ENCODE measurements at regions not wholly inside any gene's neighbourhood (a gene's known extent, or its start where the extent isn't known, plus 50 kb on each side); places are given as distances from the start of the nearest gene placed in this dataset.
"Not testable (repeated sequence)": the region's sequence is repeated elsewhere in the genome, so short reads cannot be mapped to it uniquely, and the experiment has no call there.

GRCh38 chr10:8314486-8314885, 260.0 kb downstream of the GATA3 start:
- no peak for FAIRE-seq

DNA sequence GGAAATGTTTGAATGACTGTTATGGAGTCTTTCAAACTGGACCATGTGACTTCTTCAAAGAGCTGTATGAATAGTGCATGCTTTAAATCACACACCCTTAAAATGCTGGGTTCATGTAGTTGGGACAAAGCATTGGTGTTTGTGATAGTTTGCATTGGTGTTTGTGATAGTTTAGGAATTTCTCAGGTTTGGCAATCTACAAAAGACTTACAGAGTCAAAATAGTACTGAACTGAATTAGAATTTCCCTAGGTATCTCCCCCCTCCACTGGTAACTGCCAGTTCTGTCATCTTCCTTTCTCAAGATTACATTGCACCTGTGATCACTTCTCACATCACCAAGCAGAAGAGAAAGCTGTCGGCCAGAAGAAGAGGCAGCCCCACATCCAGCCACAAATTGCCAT, 261.1 kb downstream of the GATA3 start:
- no peak for FAIRE-seq

GRCh38 chr10:8316284-8316683, 261.8 kb downstream of the GATA3 start:
- FAIRE-seq: no peak

- not testable (repeated sequence) for FAIRE-seq
Observed at GRCh38 chr10:8318429-8318828, 263.9 kb downstream of the GATA3 start.

DNA sequence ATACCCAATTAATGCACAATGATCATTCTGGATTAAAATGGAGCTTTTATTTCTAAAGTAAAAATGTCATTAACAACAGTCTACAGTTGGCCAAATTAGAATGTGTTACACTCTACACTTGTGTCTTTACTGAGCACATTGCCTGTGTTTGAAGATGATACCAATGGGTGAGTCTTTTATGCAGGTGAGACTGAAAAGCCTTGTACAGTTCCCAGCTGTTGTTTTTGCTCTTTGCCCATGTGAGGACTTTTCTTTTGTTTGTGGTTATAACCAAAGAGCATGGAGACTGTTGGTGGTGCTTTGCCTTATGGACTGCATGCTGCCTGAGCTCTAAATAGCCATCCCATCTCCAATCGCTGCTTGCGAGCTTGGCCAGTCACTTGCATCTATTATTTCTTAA, 264.5 kb downstream of the GATA3 start:
- no peak for FAIRE-seq

GRCh38 chr10:8319704-8320103, 265.2 kb downstream of the GATA3 start:
- FAIRE-seq: no peak

DNA sequence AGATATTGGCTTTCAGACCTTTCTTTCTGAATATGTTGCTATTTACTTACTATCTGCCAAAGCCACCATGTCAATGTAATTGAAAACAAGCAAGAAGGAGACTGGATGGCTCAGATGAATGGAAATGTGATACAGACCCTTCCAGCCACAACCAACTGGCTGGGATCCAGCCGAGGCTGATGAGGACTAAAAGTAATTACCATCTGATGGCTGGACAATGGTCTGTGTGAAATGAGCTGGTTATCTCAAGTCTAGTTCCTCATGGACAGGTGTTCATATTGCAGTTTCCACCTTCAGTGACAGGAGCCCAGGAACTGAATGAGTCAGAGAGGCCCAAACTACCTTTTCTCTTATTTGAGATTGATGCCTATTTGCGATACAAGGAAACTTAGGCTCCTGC, 267.5 kb downstream of the GATA3 start:
- FAIRE-seq: no peak

DNA sequence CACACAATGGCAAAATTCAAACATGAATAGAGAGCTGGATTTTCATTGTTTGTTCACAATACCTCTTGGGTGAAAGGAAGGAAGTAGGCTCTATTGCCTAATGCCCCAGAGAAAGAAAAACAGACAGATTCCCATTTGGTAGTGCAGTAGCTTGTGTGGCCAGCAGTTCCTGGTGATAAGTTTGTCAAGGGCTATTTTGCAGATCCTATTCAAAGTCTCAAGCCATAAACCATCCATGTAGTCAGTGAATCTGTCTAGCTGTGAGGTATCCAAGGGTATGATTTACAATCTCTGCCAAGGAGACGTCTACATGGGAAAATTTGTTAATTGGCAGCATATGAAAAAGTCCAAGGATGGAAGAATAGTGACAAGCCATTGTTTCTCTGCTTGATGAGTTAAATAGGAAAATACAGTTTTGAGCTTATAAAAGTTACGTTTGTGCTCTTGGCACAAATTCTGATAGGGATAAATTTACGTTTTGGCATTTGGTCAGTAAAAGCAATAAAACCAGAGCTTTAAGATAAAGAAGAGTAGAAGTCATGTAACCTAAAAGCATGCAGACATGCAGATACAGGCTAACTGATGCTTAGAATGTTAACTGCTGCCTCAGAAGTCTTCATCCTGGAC, 269.1 kb downstream of the GATA3 start:
- FAIRE-seq: no peak

DNA sequence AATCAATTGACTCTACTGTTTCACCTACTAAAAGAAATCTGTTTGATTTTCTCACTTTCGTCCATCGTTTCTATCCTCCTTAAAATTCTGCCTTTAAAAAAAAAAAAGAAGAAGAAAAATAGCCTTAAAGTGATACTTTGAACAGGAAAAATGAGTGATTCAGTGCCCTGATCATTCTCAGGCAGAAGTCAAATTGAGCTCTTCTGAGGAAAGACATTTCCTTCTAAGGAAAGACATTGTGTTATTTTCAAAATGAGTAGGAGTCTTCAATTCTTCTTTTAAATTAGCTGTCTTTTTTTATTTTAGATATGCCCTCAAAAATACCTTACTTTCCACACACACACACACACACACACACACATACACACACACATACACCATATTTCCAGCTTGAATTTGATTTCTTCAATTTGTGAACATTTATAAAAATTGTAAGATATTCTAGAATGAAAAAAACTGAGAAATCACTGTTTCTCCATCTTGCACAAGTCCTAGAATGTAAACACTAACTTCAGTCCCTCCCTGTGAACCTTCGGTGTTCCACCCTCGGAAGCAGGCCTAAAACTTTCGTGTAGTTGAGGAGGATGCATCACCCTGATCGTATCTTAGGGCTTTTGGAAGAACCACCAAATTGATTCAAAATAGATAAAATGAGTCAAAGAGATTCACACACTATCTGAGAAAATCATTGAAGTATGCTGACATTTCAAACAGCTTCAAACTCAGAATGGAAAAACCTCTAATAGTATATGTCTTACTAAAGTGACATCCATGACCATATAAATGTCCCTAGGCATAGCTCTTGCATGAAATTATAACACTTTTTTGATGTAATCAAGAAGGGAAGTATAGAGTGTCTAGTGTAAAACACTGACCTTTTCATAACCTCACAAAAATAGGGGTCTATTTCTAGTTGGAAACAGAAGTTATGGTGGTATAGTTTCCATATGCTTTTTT, 270.8 kb downstream of the GATA3 start:
- no peak for FAIRE-seq

DNA sequence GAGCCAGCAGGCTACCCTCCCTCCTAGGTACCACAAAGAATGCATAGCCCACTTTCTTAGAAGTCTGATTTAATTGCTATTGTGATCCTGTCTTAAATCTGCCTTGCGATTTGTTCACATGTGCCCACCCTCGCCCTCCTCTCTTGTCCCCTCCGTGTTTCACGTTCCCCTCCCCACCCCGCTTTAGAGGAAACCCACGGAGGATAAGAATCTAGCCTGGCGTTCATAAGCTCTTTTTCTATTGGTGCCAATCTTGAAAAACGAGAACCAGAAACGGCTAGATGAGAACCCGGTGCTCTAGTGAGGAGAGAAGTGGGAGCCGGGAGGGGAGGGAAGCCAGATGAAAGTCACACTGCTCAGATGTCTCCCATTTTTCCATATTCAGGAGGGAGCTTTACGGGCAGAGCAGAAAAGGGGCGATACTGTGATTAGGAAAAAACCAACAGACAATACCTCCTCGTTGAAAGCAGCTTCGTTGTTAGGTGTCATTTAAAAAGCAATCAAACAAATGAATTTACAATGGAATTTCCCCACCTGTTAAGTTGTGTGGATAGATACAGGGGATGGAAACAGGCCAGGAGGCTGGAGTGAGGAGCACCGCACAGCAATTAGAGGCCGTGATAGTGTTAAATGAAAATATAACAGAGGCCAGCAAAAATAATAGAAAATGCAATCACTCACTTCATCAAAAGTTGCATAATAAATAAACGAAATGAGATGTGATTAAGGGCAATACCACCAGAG, 272.1 kb downstream of the GATA3 start:
- FAIRE-seq: no peak

GRCh38 chr10:8327140-8327423, 272.6 kb downstream of the GATA3 start:
- FAIRE-seq: no peak

DNA sequence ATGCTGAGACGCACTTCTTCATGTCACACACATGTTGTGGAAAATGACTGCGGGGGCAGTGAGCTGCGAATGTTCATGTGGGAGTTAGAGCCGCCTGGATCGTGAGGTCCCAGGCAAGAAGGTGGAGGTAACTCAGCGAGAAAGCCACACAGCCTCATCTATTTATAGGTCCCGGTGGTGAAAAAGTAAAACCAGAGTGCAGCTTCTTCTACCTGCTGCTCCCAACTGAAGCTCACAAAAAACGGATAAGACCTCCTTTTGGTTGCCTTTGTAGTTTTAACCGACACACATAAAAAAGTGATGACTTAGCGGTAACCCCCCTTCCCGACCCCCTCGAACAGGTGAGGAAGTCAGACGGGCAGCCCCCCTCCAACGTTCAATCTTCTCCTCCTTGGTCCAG, 276.9 kb downstream of the GATA3 start:
- no peak for FAIRE-seq

DNA sequence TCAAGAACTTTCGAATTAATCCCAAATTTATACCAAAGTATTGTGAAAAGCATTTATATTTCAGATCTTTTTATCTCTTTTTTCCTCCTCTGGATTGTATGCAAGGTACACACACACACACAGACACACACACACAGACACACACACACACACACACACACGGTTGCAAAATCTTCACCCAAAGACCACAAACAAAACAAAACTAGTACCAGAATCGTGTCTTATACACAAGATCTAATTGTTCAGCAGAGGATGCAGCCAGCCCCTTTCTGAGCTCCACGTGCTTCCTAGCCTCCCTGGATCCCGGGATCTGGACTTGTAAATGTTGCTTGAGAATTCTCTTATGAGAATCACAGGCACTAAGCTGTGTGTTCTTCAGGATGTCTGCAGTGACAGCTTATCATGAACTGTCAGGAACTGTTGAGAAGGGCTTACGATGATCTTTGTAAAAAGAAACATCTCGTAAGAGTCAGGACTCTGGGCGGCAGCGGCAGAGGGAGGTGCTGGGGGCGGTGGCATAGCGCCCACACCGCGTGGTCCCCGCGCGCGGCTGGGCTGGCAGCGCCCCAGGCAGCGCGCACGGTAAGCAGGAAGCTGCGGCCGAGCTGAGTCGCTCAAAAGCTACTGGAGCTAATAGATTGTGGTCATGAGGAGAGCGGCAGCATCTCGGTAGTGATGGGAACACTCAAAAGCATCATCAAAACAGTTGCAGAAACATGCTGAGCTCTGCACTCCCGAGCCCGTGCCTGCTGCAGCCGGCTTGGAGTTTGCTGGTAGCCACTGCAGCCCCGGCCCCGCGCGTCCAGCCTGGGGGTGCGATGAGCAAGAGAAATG, 277.6 kb downstream of the GATA3 start:
- no peak for FAIRE-seq

DNA sequence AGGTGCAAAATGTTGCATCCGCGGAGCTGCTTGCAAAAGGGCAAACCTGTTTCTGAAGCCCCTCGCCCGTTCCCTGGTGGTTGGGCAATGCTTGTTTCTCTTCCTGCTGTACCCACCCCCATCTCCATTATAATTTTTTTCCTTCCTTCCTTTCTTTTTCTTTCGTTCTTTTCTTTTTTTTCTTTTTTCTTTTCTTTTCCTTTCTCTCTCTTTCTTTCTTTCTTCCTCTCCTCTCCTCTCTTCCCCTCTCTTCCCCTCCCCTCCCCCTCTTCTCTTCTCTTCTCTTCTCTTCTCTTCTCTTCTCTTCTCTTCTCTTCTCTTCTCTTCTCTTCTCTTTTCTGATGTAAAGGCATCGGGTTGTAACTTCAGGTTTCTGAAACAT, 278.2 kb downstream of the GATA3 start:
- FAIRE-seq: no peak

- no peak for FAIRE-seq
Observed at GRCh38 chr10:8334631-8335030, 280.1 kb downstream of the GATA3 start.

- FAIRE-seq: no peak
Observed at GRCh38 chr10:8336629-8337331, 282.3 kb downstream of the GATA3 start.

GRCh38 chr10:8337332-8337651, 282.8 kb downstream of the GATA3 start:
- FAIRE-seq: no peak

DNA sequence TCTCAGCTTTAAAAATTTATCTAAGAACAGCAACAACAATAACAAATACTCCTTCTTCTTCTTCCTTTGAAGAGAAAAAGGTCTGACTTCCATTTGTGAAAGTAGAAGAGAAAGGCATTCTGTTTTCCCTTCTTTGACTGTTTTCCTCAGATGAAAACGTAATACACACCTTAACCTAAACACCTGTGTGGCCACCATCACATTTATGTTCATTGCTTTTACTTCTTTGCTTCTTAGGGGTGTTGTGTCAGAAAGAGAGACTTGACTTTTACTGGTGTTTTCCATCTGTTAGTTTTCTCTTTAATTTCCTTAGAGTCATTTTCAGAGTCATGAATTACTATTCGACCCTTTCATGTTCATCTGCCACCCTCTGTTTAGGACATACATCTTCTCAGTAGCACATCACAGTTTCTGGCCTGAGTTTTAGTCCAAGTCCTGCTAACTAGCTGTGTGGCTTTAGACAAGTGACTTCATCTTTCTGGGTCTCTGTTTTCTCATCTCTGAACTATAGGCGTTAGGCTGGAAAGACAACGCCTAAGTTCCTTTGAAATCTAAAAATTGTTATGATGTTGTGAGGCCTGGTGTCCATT, 283.8 kb downstream of the GATA3 start:
- no peak for FAIRE-seq

- no peak for FAIRE-seq
Observed at GRCh38 chr10:8344756-8345155, 290.3 kb downstream of the GATA3 start.

GRCh38 chr10:8346861-8347260, 292.4 kb downstream of the GATA3 start:
- FAIRE-seq: no peak

DNA sequence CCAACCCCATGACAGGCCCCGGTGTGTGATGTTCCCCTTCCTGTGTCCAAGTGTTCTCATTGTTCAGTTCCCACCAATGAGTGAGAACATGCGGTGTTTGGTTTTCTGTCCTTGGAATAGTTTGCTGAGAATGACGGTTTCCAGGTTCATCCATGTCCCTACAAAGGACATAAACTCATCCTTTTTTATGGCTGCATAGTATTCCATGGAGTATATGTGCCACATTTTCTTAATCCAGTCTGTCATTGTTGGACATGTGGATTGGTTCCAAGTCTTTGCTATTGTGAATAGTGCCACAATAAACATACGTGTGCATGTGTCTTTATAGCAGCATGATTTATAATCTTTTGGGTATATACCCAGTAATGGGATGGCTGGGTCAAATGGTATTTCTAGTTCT, 293.1 kb downstream of the GATA3 start:
- not testable (repeated sequence) for FAIRE-seq

- FAIRE-seq: no peak
Observed at GRCh38 chr10:8349610-8350249, 295.2 kb downstream of the GATA3 start.
